ENCODE measurements at regions not wholly inside any gene's neighbourhood (a gene's known extent, or its start where the extent isn't known, plus 50 kb on each side); places are given as distances from the start of the nearest gene placed in this dataset.

GRCh38 chr6:109242029-109242428 lies 140.2 kb downstream of the CD164 start:
- TF ChIP-seq CTCF (conservative IDR thresholded peaks at IDR 0.05; ENCODE audit: low read length) (no peak), EZH2phosphoT487 (IDR thresholded peaks at IDR 0.05; ENCODE audit: borderline replicate concordance, low read depth, low read length) (no peak)
